ENCODE measurements at regions not wholly inside any gene's neighbourhood (a gene's known extent, or its start where the extent isn't known, plus 50 kb on each side); places are given as distances from the start of the nearest gene placed in this dataset.

GRCh38 chr9:33721674-33722358 lies 73.5 kb upstream of the PRSS3 start (continued):
- TF ChIP-seq, protein P1, sequence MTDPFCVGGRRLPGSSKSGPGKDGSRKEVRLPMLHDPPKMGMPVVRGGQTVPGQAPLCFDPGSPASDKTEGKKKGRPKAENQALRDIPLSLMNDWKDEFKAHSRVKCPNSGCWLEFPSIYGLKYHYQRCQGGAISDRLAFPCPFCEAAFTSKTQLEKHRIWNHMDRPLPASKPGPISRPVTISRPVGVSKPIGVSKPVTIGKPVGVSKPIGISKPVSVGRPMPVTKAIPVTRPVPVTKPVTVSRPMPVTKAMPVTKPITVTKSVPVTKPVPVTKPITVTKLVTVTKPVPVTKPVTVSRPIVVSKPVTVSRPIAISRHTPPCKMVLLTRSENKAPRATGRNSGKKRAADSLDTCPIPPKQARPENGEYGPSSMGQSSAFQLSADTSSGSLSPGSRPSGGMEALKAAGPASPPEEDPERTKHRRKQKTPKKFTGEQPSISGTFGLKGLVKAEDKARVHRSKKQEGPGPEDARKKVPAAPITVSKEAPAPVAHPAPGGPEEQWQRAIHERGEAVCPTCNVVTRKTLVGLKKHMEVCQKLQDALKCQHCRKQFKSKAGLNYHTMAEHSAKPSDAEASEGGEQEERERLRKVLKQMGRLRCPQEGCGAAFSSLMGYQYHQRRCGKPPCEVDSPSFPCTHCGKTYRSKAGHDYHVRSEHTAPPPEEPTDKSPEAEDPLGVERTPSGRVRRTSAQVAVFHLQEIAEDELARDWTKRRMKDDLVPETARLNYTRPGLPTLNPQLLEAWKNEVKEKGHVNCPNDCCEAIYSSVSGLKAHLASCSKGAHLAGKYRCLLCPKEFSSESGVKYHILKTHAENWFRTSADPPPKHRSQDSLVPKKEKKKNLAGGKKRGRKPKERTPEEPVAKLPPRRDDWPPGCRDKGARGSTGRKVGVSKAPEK (CRISPR knock-in tag; IDR thresholded peaks at IDR 0.05; ENCODE audit: borderline replicate concordance) = no peak
- TF ChIP-seq KAT2B (IDR thresholded peaks at IDR 0.05; ENCODE audit: borderline replicate concordance, low read depth, low read length) (no peak), ZFAT (CRISPR knock-in tag; conservative IDR thresholded peaks at IDR 0.05) (0 out of 2 replicates have a peak, but pooled peaks have one; percentile 45), ZFP36L2 (CRISPR knock-in tag; IDR thresholded peaks at IDR 0.05) (no peak), SMAD1 (CRISPR knock-in tag; IDR thresholded peaks at IDR 0.05; ENCODE audit: borderline replicate concordance, low read depth) (0 out of 2 replicates have a peak, but pooled peaks have one; percentile 48), ZNF547 (CRISPR knock-in tag; IDR thresholded peaks at IDR 0.05) (no peak), CAMTA2 (CRISPR knock-in tag; IDR thresholded peaks at IDR 0.05; ENCODE audit: borderline replicate concordance) (no peak), ZNF3 (CRISPR knock-in tag; IDR thresholded peaks at IDR 0.05) (no peak), KLF12 (CRISPR knock-in tag; IDR thresholded peaks at IDR 0.05; ENCODE audit: borderline replicate concordance) (peak; percentile 62; the same call in 1 of the 2 replicates), ZMYM2 (CRISPR knock-in tag; IDR thresholded peaks at IDR 0.05) (no peak), XRCC5 (optimal IDR thresholded peaks at IDR 0.05; ENCODE audit: low read length) (peak; percentile 86), STAT5B (CRISPR knock-in tag; IDR thresholded peaks at IDR 0.05) (no peak), REPIN1 (CRISPR knock-in tag; IDR thresholded peaks at IDR 0.05; ENCODE audit: borderline replicate concordance, low read depth) (peak; percentile 93), NFATC3 (CRISPR knock-in tag; IDR thresholded peaks at IDR 0.05) (no peak), SIN3A (IDR thresholded peaks at IDR 0.05; ENCODE audit: borderline replicate concordance, low read depth, low read length) (no peak), ZSCAN9 (CRISPR knock-in tag; IDR thresholded peaks at IDR 0.05; ENCODE audit: borderline replicate concordance) (0 out of 2 replicates have a peak, but pooled peaks have one; percentile 38), ZNF619 (CRISPR knock-in tag; IDR thresholded peaks at IDR 0.05) (peak; percentile 87), HOXA9 (CRISPR knock-in tag; IDR thresholded peaks at IDR 0.05; ENCODE audit: borderline replicate concordance) (no peak), ZMYM3 (CRISPR knock-in tag; IDR thresholded peaks at IDR 0.05) (no peak; the same call in 1 of the 2 replicates), RAD21 (CRISPR knock-in tag; IDR thresholded peaks at IDR 0.05) (peak; percentile 99), ARNT2 (CRISPR knock-in tag; IDR thresholded peaks at IDR 0.05; ENCODE audit: low read depth) (no peak), AHR (CRISPR knock-in tag; IDR thresholded peaks at IDR 0.05) (peak; percentile 76; the same call in 1 of the 2 replicates), RXRB (CRISPR knock-in tag; IDR thresholded peaks at IDR 0.05; ENCODE audit: borderline replicate concordance) (peak; percentile 53; the same call in 1 of the 2 replicates)
- TF ChIP-seq, protein P2, sequence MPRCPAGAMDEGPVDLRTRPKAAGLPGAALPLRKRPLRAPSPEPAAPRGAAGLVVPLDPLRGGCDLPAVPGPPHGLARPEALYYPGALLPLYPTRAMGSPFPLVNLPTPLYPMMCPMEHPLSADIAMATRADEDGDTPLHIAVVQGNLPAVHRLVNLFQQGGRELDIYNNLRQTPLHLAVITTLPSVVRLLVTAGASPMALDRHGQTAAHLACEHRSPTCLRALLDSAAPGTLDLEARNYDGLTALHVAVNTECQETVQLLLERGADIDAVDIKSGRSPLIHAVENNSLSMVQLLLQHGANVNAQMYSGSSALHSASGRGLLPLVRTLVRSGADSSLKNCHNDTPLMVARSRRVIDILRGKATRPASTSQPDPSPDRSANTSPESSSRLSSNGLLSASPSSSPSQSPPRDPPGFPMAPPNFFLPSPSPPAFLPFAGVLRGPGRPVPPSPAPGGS (CRISPR knock-in tag; IDR thresholded peaks at IDR 0.05) = no peak; the same call in 1 of the 2 replicates
- TF ChIP-seq, protein P3, sequence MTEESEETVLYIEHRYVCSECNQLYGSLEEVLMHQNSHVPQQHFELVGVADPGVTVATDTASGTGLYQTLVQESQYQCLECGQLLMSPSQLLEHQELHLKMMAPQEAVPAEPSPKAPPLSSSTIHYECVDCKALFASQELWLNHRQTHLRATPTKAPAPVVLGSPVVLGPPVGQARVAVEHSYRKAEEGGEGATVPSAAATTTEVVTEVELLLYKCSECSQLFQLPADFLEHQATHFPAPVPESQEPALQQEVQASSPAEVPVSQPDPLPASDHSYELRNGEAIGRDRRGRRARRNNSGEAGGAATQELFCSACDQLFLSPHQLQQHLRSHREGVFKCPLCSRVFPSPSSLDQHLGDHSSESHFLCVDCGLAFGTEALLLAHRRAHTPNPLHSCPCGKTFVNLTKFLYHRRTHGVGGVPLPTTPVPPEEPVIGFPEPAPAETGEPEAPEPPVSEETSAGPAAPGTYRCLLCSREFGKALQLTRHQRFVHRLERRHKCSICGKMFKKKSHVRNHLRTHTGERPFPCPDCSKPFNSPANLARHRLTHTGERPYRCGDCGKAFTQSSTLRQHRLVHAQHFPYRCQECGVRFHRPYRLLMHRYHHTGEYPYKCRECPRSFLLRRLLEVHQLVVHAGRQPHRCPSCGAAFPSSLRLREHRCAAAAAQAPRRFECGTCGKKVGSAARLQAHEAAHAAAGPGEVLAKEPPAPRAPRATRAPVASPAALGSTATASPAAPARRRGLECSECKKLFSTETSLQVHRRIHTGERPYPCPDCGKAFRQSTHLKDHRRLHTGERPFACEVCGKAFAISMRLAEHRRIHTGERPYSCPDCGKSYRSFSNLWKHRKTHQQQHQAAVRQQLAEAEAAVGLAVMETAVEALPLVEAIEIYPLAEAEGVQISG (CRISPR knock-in tag; IDR thresholded peaks at IDR 0.05) = peak; percentile 80

Data from HepG2 (cell line).